ENCODE measurements at regions not wholly inside any gene's neighbourhood (a gene's known extent, or its start where the extent isn't known, plus 50 kb on each side); places are given as distances from the start of the nearest gene placed in this dataset.

GRCh38 chr16:85293458-85293857 lies 181.2 kb upstream of the CIBAR2 start:
- TF ChIP-seq EZH2 (IDR thresholded peaks at IDR 0.05; ENCODE audit: borderline replicate concordance, low read depth, low read length, severe bottlenecking) = no peak
- no peak for TF ChIP-seq CTCF (IDR thresholded peaks at IDR 0.05; ENCODE audit: borderline replicate concordance, extremely low read depth, low read length, poor library complexity, severe bottlenecking)
